Endodermal cell (in vitro differentiated cells): ENCODE measurements at regions not wholly inside any gene's neighbourhood (a gene's known extent, or its start where the extent isn't known, plus 50 kb on each side); places are given as distances from the start of the nearest gene placed in this dataset.

Source experiments
- DNase-seq: peaks from one replicate; pipeline ENCODE4 v3.0.0-alpha.2; 2017
- H3K27ac ChIP-seq: 2 replicates; pipeline ENCODE4 v1.5.1; 2013; ENCODE audit warnings: mild to moderate bottlenecking, low read depth, low read length, moderate library complexity
- H3K27me3 ChIP-seq: 2 replicates; pipeline ENCODE4 v1.6.1; 2013; ENCODE audit warnings: mild to moderate bottlenecking, low read length, moderate library complexity; ENCODE audit not compliant: insufficient read depth, control insufficient read depth, poor library complexity, severe bottlenecking
- H3K36me3 ChIP-seq: 2 replicates; pipeline ENCODE4 v1.7.0; 2013; ENCODE audit warnings: mild to moderate bottlenecking, low read length, moderate library complexity; ENCODE audit not compliant: control insufficient read depth, insufficient read depth
- H3K4me1 ChIP-seq: one replicate; pipeline ENCODE4 v1.7.0; 2013; ENCODE audit warnings: low read length; ENCODE audit not compliant: control insufficient read depth, insufficient read depth
- H3K4me3 ChIP-seq: 2 replicates; pipeline ENCODE4 v1.5.1; 2013; ENCODE audit warnings: mild to moderate bottlenecking, low read length, moderate library complexity
- H3K9ac ChIP-seq: 2 replicates; pipeline ENCODE4 v1.6.1; 2013; ENCODE audit warnings: mild to moderate bottlenecking, low read length, moderate library complexity; ENCODE audit not compliant: poor library complexity, severe bottlenecking; ENCODE audit errors: extremely low read depth
- H3K9me3 ChIP-seq: 2 replicates; pipeline ENCODE4 v1.6.1; 2013; ENCODE audit warnings: mild to moderate bottlenecking, low read length, moderate library complexity; ENCODE audit not compliant: control insufficient read depth
- H3K27ac Mint-ChIP-seq: 2 replicates; pipeline ENCODE4 v1.8.0; 2020; ENCODE audit warnings: mixed read lengths
- H3K27me3 Mint-ChIP-seq: 2 replicates; pipeline ENCODE4 v1.8.0; 2021; ENCODE audit warnings: mild to moderate bottlenecking, mixed read lengths; ENCODE audit not compliant: insufficient read depth
- H3K36me3 Mint-ChIP-seq: 2 replicates; pipeline ENCODE4 v1.8.0; 2020; ENCODE audit warnings: low read depth, mixed read lengths
- H3K4me1 Mint-ChIP-seq: 2 replicates; pipeline ENCODE4 v1.8.0; 2020; ENCODE audit warnings: mixed read lengths
- H3K4me3 Mint-ChIP-seq: 2 replicates; pipeline ENCODE4 v1.8.0; 2020; ENCODE audit warnings: mild to moderate bottlenecking, moderate library complexity, mixed read lengths
- H3K9me3 Mint-ChIP-seq: 2 replicates; pipeline ENCODE4 v1.8.0; 2020; ENCODE audit warnings: mild to moderate bottlenecking, mixed read lengths
- CTCF ChIP-seq: fragments of 200-600 bp; sonication (generic); conservative IDR thresholded peaks from 2 replicates; pipeline ENCODE4 v1.5.0; 2021; ENCODE audit warnings: antibody characterized with exemption, mild to moderate bottlenecking
- WGBS, 2 experiments: methylation state at CpG; one replicate each; pipeline versions ENCODE4 v1.1.5 to v1.1.7; 2013; ENCODE audit warnings: missing lambda C conversion rate in 2 of 2, mixed read lengths in 1 of 2; ENCODE audit not compliant: insufficient coverage in 1 of 2, insufficient read length in 1 of 2; 5-methylcytosine and 5-hydroxymethylcytosine counted together

GRCh38 chr7:34552502-34552901 is 105.5 kb upstream of the NPSR1 start:
- H3K27me3 Mint-ChIP-seq: peaks cover 2% of the 10 kb centered on the region
- no peaks in the 10 kb centered on the region for H3K27me3 ChIP-seq
- no peak overlapping the region for H3K4me3 Mint-ChIP-seq
- H3K36me3 ChIP-seq: no peaks in the 10 kb centered on the region
- no peak for TF ChIP-seq CTCF
- no peak for DNase-seq
- H3K27ac ChIP-seq: no peak overlapping the region
- no peaks in the 10 kb centered on the region for H3K36me3 Mint-ChIP-seq
- H3K9ac ChIP-seq: no peak overlapping the region
- H3K9me3 ChIP-seq: peaks cover 19% of the 10 kb centered on the region
- H3K4me3 ChIP-seq: no peak overlapping the region
- no peak overlapping the region for H3K27ac Mint-ChIP-seq
- no peaks in the 10 kb centered on the region for H3K4me1 ChIP-seq
- H3K4me1 Mint-ChIP-seq: no peaks in the 10 kb centered on the region
- WGBS, 2 experiments: 95 to 100% methylated on average over 5 of the region's 5 CpGs
- H3K9me3 Mint-ChIP-seq: peaks cover 27% of the 10 kb centered on the region

DNA sequence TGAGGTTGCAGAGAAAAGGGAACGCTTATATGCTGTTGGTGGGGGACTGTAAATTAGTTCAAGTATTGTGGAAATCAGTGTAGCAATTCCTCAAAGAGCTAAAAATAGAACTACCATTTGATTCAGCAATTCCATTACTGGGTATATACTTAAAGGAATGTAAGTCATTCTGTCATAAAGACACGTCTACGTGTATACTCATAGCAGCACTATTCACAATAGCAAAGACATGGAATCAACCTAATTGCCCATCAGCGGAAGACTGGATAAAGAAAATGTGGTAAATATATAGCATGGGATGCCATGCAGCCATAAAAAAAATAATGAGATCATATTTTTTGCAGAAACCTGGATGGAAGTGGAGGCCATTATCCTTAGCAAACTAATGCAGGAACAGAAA is 100.0 kb upstream of the NPSR1 start:
- no peak for TF ChIP-seq CTCF
- Mint-ChIP-seq H3K36me3 (no peaks in the 10 kb centered on the region), H3K9me3 (peaks cover 21% of the 10 kb centered on the region), H3K4me1 (no peaks in the 10 kb centered on the region), H3K27me3 (peaks cover 9% of the 10 kb centered on the region), H3K27ac (no peak overlapping the region), H3K4me3 (no peak overlapping the region)
- H3K27ac ChIP-seq: no peak overlapping the region
- H3K27me3 ChIP-seq: no peaks in the 10 kb centered on the region
- peaks cover 26% of the 10 kb centered on the region for H3K9me3 ChIP-seq
- WGBS, 2 experiments: 100% methylated on average over 1 to 4 of the region's 4 CpGs
- DNase-seq: no peak
- H3K4me1 ChIP-seq: no peaks in the 10 kb centered on the region
- H3K4me3 ChIP-seq: no peak overlapping the region
- no peak overlapping the region for H3K9ac ChIP-seq
- no peaks in the 10 kb centered on the region for H3K36me3 ChIP-seq

DNA sequence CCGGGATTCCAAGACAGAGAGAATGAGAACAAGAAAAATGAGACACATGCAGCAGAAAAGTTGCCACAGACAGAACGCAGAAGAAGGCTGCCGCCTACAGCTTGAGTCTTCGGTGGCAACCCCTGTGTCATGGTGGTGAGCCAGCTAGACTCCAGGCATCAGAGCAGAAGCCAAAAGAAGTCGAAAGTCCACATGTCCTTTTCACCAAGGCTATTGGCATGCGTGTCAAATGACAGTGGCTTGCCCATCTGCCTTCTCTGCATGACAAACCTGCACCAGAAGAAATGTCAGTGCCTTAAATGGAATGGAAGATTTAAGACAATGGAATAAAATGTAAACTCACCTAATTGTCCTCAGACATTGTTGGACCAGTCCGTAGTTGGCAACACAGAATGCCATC is 93.9 kb upstream of the NPSR1 start:
- no peaks in the 10 kb centered on the region for H3K27me3 ChIP-seq
- peaks cover 14% of the 10 kb centered on the region for H3K4me1 Mint-ChIP-seq
- no peaks in the 10 kb centered on the region for H3K36me3 Mint-ChIP-seq
- H3K4me3 ChIP-seq: no peak overlapping the region
- H3K9me3 ChIP-seq: peaks cover 7% of the 10 kb centered on the region
- no peak for DNase-seq
- H3K9me3 Mint-ChIP-seq: no peaks in the 10 kb centered on the region
- H3K4me3 Mint-ChIP-seq: no peak overlapping the region
- H3K4me1 ChIP-seq: no peaks in the 10 kb centered on the region
- no peak for TF ChIP-seq CTCF
- no peak overlapping the region for H3K27ac ChIP-seq
- no peaks in the 10 kb centered on the region for H3K36me3 ChIP-seq
- H3K27ac Mint-ChIP-seq: no peak overlapping the region
- WGBS, 2 experiments: 90 to 97% methylated on average over 4 to 7 of the region's 7 CpGs
- H3K27me3 Mint-ChIP-seq: peaks cover 21% of the 10 kb centered on the region
- H3K9ac ChIP-seq: no peak overlapping the region
